ENCODE measurements at regions not wholly inside any gene's neighbourhood (a gene's known extent, or its start where the extent isn't known, plus 50 kb on each side); places are given as distances from the start of the nearest gene placed in this dataset.

DNA sequence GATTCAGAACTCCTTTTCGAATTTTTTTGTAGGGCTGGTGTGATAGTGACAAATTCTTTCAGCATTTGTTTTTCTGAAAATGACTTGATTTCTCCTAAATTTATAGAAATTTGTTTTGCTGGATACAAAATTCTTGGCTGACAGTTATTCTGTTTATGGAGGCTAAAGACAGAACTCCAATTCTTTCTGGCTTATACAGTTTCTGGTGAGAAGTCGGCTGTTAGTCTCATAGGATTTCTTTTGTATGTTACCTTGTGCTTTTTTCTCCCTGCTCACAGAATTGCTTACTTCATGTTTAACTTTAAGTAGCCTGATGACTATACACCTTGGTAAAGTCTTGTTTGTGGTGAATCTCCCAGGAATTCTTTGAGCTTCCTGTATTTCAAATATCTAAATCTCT is 1264.6 kb downstream of the NSUN3 start:
- H3K4me1 ChIP-seq (ENCODE audit: insufficient read depth, low read length): no peaks in the 10 kb centered on the region
- H3K27me3 Mint-ChIP-seq: no peaks in the 10 kb centered on the region
- no peaks in the 10 kb centered on the region for H3K4me1 Mint-ChIP-seq (ENCODE audit: low read depth)
- H3K9me3 Mint-ChIP-seq: peaks cover 6% of the 10 kb centered on the region
- intact Hi-C loops (cut with DNase I, micrococcal nuclease): no loop called here
- CTCF ChIA-PET: no interaction called here
- H3K4me3 Mint-ChIP-seq: no peak overlapping the region
- DNase-seq (no peak), ATAC-seq (ENCODE audit: poor library complexity) (no peak)
- H3K9me3 ChIP-seq (ENCODE audit: control insufficient read depth in 1 of 2, insufficient read depth in 1 of 2, low read length in 2 of 2): peaks cover 0 to 7% of the 10 kb centered on the region in 2 experiments
- POLR2A ChIA-PET: no interaction called here
- H3K36me3 Mint-ChIP-seq (ENCODE audit: low read depth): no peaks in the 10 kb centered on the region
- H3K36me3 ChIP-seq (ENCODE audit: insufficient read depth, low read length): no peaks in the 10 kb centered on the region
- TF ChIP-seq, protein P1, sequence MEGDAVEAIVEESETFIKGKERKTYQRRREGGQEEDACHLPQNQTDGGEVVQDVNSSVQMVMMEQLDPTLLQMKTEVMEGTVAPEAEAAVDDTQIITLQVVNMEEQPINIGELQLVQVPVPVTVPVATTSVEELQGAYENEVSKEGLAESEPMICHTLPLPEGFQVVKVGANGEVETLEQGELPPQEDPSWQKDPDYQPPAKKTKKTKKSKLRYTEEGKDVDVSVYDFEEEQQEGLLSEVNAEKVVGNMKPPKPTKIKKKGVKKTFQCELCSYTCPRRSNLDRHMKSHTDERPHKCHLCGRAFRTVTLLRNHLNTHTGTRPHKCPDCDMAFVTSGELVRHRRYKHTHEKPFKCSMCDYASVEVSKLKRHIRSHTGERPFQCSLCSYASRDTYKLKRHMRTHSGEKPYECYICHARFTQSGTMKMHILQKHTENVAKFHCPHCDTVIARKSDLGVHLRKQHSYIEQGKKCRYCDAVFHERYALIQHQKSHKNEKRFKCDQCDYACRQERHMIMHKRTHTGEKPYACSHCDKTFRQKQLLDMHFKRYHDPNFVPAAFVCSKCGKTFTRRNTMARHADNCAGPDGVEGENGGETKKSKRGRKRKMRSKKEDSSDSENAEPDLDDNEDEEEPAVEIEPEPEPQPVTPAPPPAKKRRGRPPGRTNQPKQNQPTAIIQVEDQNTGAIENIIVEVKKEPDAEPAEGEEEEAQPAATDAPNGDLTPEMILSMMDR (IDR thresholded peaks at IDR 0.05): no peak
- H3K27me3 ChIP-seq (ENCODE audit: control insufficient read depth in 1 of 2, insufficient read depth in 2 of 2, low read length in 2 of 2): no peaks in the 10 kb centered on the region
- no peak overlapping the region for H3K4me3 ChIP-seq (ENCODE audit: low read length)
- H3K27ac Mint-ChIP-seq: no peak overlapping the region
- H3K27ac ChIP-seq (ENCODE audit: low read depth in 1 of 2, low read length in 2 of 2): no peak overlapping the region

DNA sequence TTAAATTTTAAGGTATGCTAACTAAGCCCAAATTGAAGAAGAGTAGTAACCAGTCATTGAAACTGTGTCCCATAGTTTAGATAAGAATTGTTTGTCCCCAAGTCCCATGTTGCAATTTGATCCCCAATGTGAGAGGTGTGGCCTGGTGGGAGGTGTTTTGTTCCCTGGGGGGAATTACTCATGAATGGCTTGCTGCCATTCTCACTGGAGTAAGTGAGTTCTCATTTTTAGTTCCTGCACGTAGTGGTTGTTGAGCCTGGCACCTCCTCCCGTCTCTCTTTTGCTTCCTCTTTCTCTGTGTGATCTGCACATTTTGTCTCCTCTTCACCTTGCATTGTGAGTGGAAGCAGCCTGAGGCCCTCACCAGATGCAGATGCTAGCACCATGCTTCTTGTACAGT is 1271.0 kb downstream of the NSUN3 start:
- intact Hi-C loops (cut with DNase I, micrococcal nuclease): no loop called here
- peaks cover 3% of the 10 kb centered on the region for H3K9me3 Mint-ChIP-seq
- no peaks in the 10 kb centered on the region for H3K4me1 ChIP-seq (ENCODE audit: insufficient read depth, low read length)
- H3K4me3 Mint-ChIP-seq: no peak overlapping the region
- H3K9me3 ChIP-seq (ENCODE audit: control insufficient read depth in 1 of 2, insufficient read depth in 1 of 2, low read length in 2 of 2): peaks cover 3 to 7% of the 10 kb centered on the region in 2 experiments
- no peak for ATAC-seq (ENCODE audit: poor library complexity)
- H3K27me3 Mint-ChIP-seq: no peaks in the 10 kb centered on the region
- no peak overlapping the region for H3K27ac ChIP-seq (ENCODE audit: low read depth in 1 of 2, low read length in 2 of 2)
- H3K36me3 ChIP-seq (ENCODE audit: insufficient read depth, low read length): no peaks in the 10 kb centered on the region
- no peak for DNase-seq
- no peaks in the 10 kb centered on the region for H3K27me3 ChIP-seq (ENCODE audit: control insufficient read depth in 1 of 2, insufficient read depth in 2 of 2, low read length in 2 of 2)
- TF ChIP-seq, protein P1 (IDR thresholded peaks at IDR 0.05): no peak
- H3K4me3 ChIP-seq (ENCODE audit: low read length): no peak overlapping the region
- CTCF ChIA-PET: no interaction called here
- no peaks in the 10 kb centered on the region for H3K4me1 Mint-ChIP-seq (ENCODE audit: low read depth)
- no peak overlapping the region for H3K27ac Mint-ChIP-seq
- no peaks in the 10 kb centered on the region for H3K36me3 Mint-ChIP-seq (ENCODE audit: low read depth)
- POLR2A ChIA-PET: no interaction called here

DNA sequence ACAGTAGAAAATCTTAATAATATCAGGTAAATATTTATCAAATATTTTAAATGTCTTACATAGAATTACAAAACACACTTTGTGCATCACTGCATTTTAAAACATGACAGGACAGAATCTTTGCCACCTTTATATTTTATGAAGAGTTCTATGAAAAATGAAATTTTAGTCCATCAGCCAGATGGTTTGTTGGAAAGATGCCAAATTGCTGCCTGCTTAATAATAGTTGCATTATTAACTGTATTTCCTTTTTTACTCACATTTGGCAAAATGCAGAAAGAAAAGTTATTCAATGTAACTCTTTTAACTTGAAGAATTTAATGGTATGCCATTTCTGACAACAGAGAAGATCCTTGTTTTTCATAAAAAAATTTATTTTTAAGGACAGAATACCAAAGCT is 1271.6 kb downstream of the NSUN3 start:
- H3K27ac Mint-ChIP-seq: no peak overlapping the region
- intact Hi-C loops (cut with DNase I, micrococcal nuclease): no loop called here
- Histone ChIP-seq H3K27ac (ENCODE audit: low read depth in 1 of 2, low read length in 2 of 2) (no peak overlapping the region), H3K9me3 (ENCODE audit: control insufficient read depth in 1 of 2, insufficient read depth in 1 of 2, low read length in 2 of 2) (peaks cover 3 to 10% of the 10 kb centered on the region in 2 experiments), H3K4me3 (ENCODE audit: low read length) (no peak overlapping the region), H3K36me3 (ENCODE audit: insufficient read depth, low read length) (no peaks in the 10 kb centered on the region), H3K4me1 (ENCODE audit: insufficient read depth, low read length) (no peaks in the 10 kb centered on the region), H3K27me3 (ENCODE audit: control insufficient read depth in 1 of 2, insufficient read depth in 2 of 2, low read length in 2 of 2) (no peaks in the 10 kb centered on the region)
- H3K9me3 Mint-ChIP-seq: peaks cover under 1% of the 10 kb centered on the region
- H3K4me3 Mint-ChIP-seq: no peak overlapping the region
- ChIA-PET POLR2A (no interaction called here), CTCF (no interaction called here)
- DNase-seq: no peak
- TF ChIP-seq, protein P1 (IDR thresholded peaks at IDR 0.05): no peak
- no peak for ATAC-seq (ENCODE audit: poor library complexity)
- H3K4me1 Mint-ChIP-seq (ENCODE audit: low read depth): no peaks in the 10 kb centered on the region
- H3K36me3 Mint-ChIP-seq (ENCODE audit: low read depth): no peaks in the 10 kb centered on the region
- no peaks in the 10 kb centered on the region for H3K27me3 Mint-ChIP-seq
